Panc1 (cell line): ENCODE measurements at regions not wholly inside any gene's neighbourhood (a gene's known extent, or its start where the extent isn't known, plus 50 kb on each side); places are given as distances from the start of the nearest gene placed in this dataset.

Experiments
- TCF7L2 ChIP-seq: IDR thresholded peaks from 2 replicates; pipeline ENCODE4 v1.6.1; 2011; ENCODE audit warnings: mild to moderate bottlenecking, low read depth, low read length, inconsistent platforms
- TF ChIP-seq, protein P1 (sequence below): fragments of 450-650 bp; IDR thresholded peaks from 2 replicates; pipeline ENCODE4 v1.5.1; 2017; ENCODE audit warnings: mild to moderate bottlenecking

DNA sequence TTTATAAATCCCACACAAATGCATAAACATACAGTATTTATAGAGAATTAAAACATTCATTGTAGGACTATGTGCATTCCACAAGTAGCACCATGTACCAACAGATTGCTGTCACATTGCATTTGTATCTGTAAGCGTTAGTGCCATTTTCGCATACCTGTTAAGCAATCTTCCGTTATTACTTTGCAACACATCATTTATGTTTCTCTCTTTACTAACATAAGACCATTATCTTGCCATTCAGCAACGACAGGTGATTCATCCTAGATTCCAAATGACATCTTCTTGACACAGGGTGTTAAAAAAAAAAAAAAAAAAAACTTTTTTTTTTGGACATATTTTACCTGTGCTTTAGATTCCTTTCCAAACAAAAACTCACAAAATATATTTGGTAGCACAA is 511.8 kb downstream of the ELAVL2 start:
- TF ChIP-seq TCF7L2 = no peak
- TF ChIP-seq, protein P1, sequence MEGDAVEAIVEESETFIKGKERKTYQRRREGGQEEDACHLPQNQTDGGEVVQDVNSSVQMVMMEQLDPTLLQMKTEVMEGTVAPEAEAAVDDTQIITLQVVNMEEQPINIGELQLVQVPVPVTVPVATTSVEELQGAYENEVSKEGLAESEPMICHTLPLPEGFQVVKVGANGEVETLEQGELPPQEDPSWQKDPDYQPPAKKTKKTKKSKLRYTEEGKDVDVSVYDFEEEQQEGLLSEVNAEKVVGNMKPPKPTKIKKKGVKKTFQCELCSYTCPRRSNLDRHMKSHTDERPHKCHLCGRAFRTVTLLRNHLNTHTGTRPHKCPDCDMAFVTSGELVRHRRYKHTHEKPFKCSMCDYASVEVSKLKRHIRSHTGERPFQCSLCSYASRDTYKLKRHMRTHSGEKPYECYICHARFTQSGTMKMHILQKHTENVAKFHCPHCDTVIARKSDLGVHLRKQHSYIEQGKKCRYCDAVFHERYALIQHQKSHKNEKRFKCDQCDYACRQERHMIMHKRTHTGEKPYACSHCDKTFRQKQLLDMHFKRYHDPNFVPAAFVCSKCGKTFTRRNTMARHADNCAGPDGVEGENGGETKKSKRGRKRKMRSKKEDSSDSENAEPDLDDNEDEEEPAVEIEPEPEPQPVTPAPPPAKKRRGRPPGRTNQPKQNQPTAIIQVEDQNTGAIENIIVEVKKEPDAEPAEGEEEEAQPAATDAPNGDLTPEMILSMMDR = no peak
